NOMO-1 treated with DMSO at 0.1 percent for 48 hours (cell line): ENCODE measurements at regions not wholly inside any gene's neighbourhood (a gene's known extent, or its start where the extent isn't known, plus 50 kb on each side); places are given as distances from the start of the nearest gene placed in this dataset.
"Not testable (repeated sequence)": the region's sequence is repeated elsewhere in the genome, so short reads cannot be mapped to it uniquely, and the experiment has no call there.

Source experiments
- DNase-seq: peaks from one replicate; lab custom pipeline; 2025; ENCODE audit not compliant: unreplicated experiment; lab: John Stamatoyannopoulos, UW

- no peak for DNase-seq
Observed at GRCh38 chr2:122267947-122268346, 512.5 kb downstream of the TSN start.

- DNase-seq: no peak
Observed at GRCh38 chr2:122273785-122274419, 518.5 kb downstream of the TSN start.

GRCh38 chr2:122277956-122278355 lies 522.5 kb downstream of the TSN start:
- DNase-seq: no peak

GRCh38 chr2:122300758-122301157 lies 545.3 kb downstream of the TSN start:
- DNase-seq: no peak

GRCh38 chr2:122307763-122308162 lies 552.3 kb downstream of the TSN start:
- DNase-seq: no peak

GRCh38 chr2:122315306-122315705 lies 559.9 kb downstream of the TSN start:
- DNase-seq: no peak

- DNase-seq: no peak
Observed at GRCh38 chr2:122319539-122320132, 564.2 kb downstream of the TSN start.

GRCh38 chr2:122322815-122323214 lies 567.4 kb downstream of the TSN start:
- DNase-seq: no peak

GRCh38 chr2:122323927-122324326 lies 568.5 kb downstream of the TSN start:
- peak; percentile 1 for DNase-seq

- DNase-seq: no peak
Observed at GRCh38 chr2:122326471-122326870, 571.0 kb downstream of the TSN start.

GRCh38 chr2:122328816-122329215 lies 573.4 kb downstream of the TSN start:
- DNase-seq: no peak

- no peak for DNase-seq
Observed at GRCh38 chr2:122329278-122329677, 573.8 kb downstream of the TSN start.

- DNase-seq: no peak
Observed at GRCh38 chr2:122333932-122334331, 578.5 kb downstream of the TSN start.

GRCh38 chr2:122338000-122338399 lies 582.5 kb downstream of the TSN start:
- DNase-seq: no peak

- DNase-seq: peak; percentile 65
Observed at GRCh38 chr2:122340246-122340645, 584.8 kb downstream of the TSN start.

- DNase-seq: no peak
Observed at GRCh38 chr2:122341007-122341406, 585.6 kb downstream of the TSN start.

GRCh38 chr2:122352151-122352550 lies 596.7 kb downstream of the TSN start:
- not testable (repeated sequence) for DNase-seq

GRCh38 chr2:122357998-122358397 lies 602.5 kb downstream of the TSN start:
- DNase-seq: no peak

GRCh38 chr2:122358729-122359128 lies 603.3 kb downstream of the TSN start:
- no peak for DNase-seq

GRCh38 chr2:122363885-122364284 lies 608.4 kb downstream of the TSN start:
- no peak for DNase-seq

GRCh38 chr2:122366427-122366826 lies 611.0 kb downstream of the TSN start:
- no peak for DNase-seq

- DNase-seq: no peak
Observed at GRCh38 chr2:122366969-122367645, 611.7 kb downstream of the TSN start.

- DNase-seq: no peak
Observed at GRCh38 chr2:122367646-122368010, 612.2 kb downstream of the TSN start.
